Activated CD8-positive, alpha-beta memory T cell treated with anti-CD3 and anti-CD28 coated beads, Interleukin-2, amount 10 ng/mL, durations not matched to agents 7 days and 5 days (primary cell): ENCODE measurements at regions not wholly inside any gene's neighbourhood (a gene's known extent, or its start where the extent isn't known, plus 50 kb on each side); places are given as distances from the start of the nearest gene placed in this dataset.

Experiments used
- ATAC-seq: fragments of 150-1000 bp; cut with Tn5 transposase; one replicate; pipeline ENCODE4 v1.10.0; 2021; ENCODE audit warnings: moderate library complexity
- CTCF ChIA-PET: fragments of 350-600 bp; sonication (Branson Sonifier 250); formaldehyde crosslinking; loops from one replicate; lab custom pipeline; 2021; ENCODE audit warnings: antibody characterized with exemption; lab: Charles Lee
- DNase-seq: peaks from one replicate; pipeline ENCODE4 v3.0.0-alpha.2; 2020
- H3K27ac Mint-ChIP-seq: one replicate; pipeline ENCODE4 v1.8.0; 2021; ENCODE audit warnings: mild to moderate bottlenecking, mixed read lengths
- H3K27me3 Mint-ChIP-seq: one replicate; pipeline ENCODE4 v1.8.0; 2021; ENCODE audit warnings: mixed read lengths
- H3K36me3 Mint-ChIP-seq: one replicate; pipeline ENCODE4 v1.8.0; 2021; ENCODE audit warnings: mild to moderate bottlenecking, mixed read lengths
- H3K4me1 Mint-ChIP-seq: one replicate; pipeline ENCODE4 v1.8.0; 2021; ENCODE audit warnings: mixed read lengths
- H3K4me3 Mint-ChIP-seq: one replicate; pipeline ENCODE4 v1.8.0; 2021; ENCODE audit warnings: mild to moderate bottlenecking, moderate library complexity, mixed read lengths
- H3K9me3 Mint-ChIP-seq: one replicate; pipeline ENCODE4 v1.8.0; 2022; ENCODE audit warnings: low read depth, mixed read lengths

- Mint-ChIP-seq H3K9me3 (no peaks in the 10 kb centered on the region), H3K27ac (no peak overlapping the region), H3K27me3 (peaks cover 10% of the 10 kb centered on the region), H3K4me1 (no peaks in the 10 kb centered on the region), H3K36me3 (no peaks in the 10 kb centered on the region), H3K4me3 (no peak overlapping the region)
- CTCF ChIA-PET: no interaction called here
- no peak for ATAC-seq
- no peak for DNase-seq
Measured at GRCh38 chr1:112063781-112064728, 74.6 kb upstream of the KCND3 start.

GRCh38 chr1:112067989-112068388 is 78.5 kb upstream of the KCND3 start:
- Mint-ChIP-seq H3K36me3 (no peaks in the 10 kb centered on the region), H3K9me3 (no peaks in the 10 kb centered on the region), H3K4me3 (no peak overlapping the region), H3K27me3 (peaks cover 22% of the 10 kb centered on the region), H3K4me1 (no peaks in the 10 kb centered on the region), H3K27ac (no peak overlapping the region)
- DNase-seq: no peak
- no peak for ATAC-seq
- CTCF ChIA-PET: no interaction called here

- CTCF ChIA-PET: no interaction called here
- Mint-ChIP-seq H3K36me3 (no peaks in the 10 kb centered on the region), H3K4me1 (no peaks in the 10 kb centered on the region), H3K27me3 (peaks cover 12% of the 10 kb centered on the region), H3K27ac (no peak overlapping the region), H3K9me3 (no peaks in the 10 kb centered on the region), H3K4me3 (no peak overlapping the region)
- no peak for DNase-seq
- ATAC-seq: no peak
Measured at GRCh38 chr1:112070677-112071076, 81.2 kb upstream of the KCND3 start.

- ATAC-seq (no peak), DNase-seq (no peak)
- Mint-ChIP-seq H3K27ac (no peak overlapping the region), H3K36me3 (no peaks in the 10 kb centered on the region), H3K4me1 (no peaks in the 10 kb centered on the region), H3K27me3 (peaks cover 12% of the 10 kb centered on the region), H3K9me3 (no peaks in the 10 kb centered on the region), H3K4me3 (no peak overlapping the region)
- CTCF ChIA-PET: no interaction called here
Measured at GRCh38 chr1:112074711-112075110, 85.2 kb upstream of the KCND3 start.

- H3K4me1 Mint-ChIP-seq: no peaks in the 10 kb centered on the region
- no peak overlapping the region for H3K4me3 Mint-ChIP-seq
- no peaks in the 10 kb centered on the region for H3K36me3 Mint-ChIP-seq
- H3K9me3 Mint-ChIP-seq: no peaks in the 10 kb centered on the region
- H3K27ac Mint-ChIP-seq: no peak overlapping the region
- DNase-seq (no peak), ATAC-seq (no peak)
- CTCF ChIA-PET: no interaction called here
- H3K27me3 Mint-ChIP-seq: peaks cover 12% of the 10 kb centered on the region
Measured at GRCh38 chr1:112075566-112075965, 86.1 kb upstream of the KCND3 start.

GRCh38 chr1:112079446-112079845 is 90.0 kb upstream of the KCND3 start:
- ATAC-seq (no peak), DNase-seq (no peak)
- no peak overlapping the region for H3K4me3 Mint-ChIP-seq
- H3K36me3 Mint-ChIP-seq: no peaks in the 10 kb centered on the region
- H3K4me1 Mint-ChIP-seq: no peaks in the 10 kb centered on the region
- H3K27me3 Mint-ChIP-seq: no peaks in the 10 kb centered on the region
- CTCF ChIA-PET: no interaction called here
- H3K9me3 Mint-ChIP-seq: no peaks in the 10 kb centered on the region
- H3K27ac Mint-ChIP-seq: no peak overlapping the region

GRCh38 chr1:112083487-112083886 is 94.0 kb upstream of the KCND3 start:
- DNase-seq (no peak), ATAC-seq (no peak)
- CTCF ChIA-PET: no interaction called here
- H3K9me3 Mint-ChIP-seq: no peaks in the 10 kb centered on the region
- no peaks in the 10 kb centered on the region for H3K36me3 Mint-ChIP-seq
- H3K4me3 Mint-ChIP-seq: no peak overlapping the region
- H3K27me3 Mint-ChIP-seq: peaks cover 14% of the 10 kb centered on the region
- no peak overlapping the region for H3K27ac Mint-ChIP-seq
- no peaks in the 10 kb centered on the region for H3K4me1 Mint-ChIP-seq

- Mint-ChIP-seq H3K4me1 (no peaks in the 10 kb centered on the region), H3K4me3 (no peak overlapping the region), H3K9me3 (no peaks in the 10 kb centered on the region), H3K27ac (no peak overlapping the region), H3K36me3 (no peaks in the 10 kb centered on the region), H3K27me3 (peaks cover 33% of the 10 kb centered on the region)
- ATAC-seq: no peak
- CTCF ChIA-PET: interaction anchor here (0.9 kb wide), 2 partner anchors 11 to 24 kb away, joined by 3 read pairs; no protein-coding TSS in a partner anchor
- no peak for DNase-seq
Measured at GRCh38 chr1:112092656-112093371, 103.3 kb upstream of the KCND3 start.

- Mint-ChIP-seq H3K36me3 (no peaks in the 10 kb centered on the region), H3K4me3 (no peak overlapping the region), H3K27me3 (peaks cover 29% of the 10 kb centered on the region), H3K9me3 (no peaks in the 10 kb centered on the region), H3K27ac (no peak overlapping the region), H3K4me1 (no peaks in the 10 kb centered on the region)
- CTCF ChIA-PET: interaction anchor here (0.6 to 0.9 kb wide), 3 partner anchors 10 to 276 kb away, joined by 3 to 6 read pairs (median 3); no protein-coding TSS in a partner anchor
- DNase-seq: no peak
- ATAC-seq: no peak
Measured at GRCh38 chr1:112093372-112093694, 103.9 kb upstream of the KCND3 start.

GRCh38 chr1:112099979-112100378 is 110.5 kb upstream of the KCND3 start:
- Mint-ChIP-seq H3K4me3 (no peak overlapping the region), H3K4me1 (no peaks in the 10 kb centered on the region), H3K27me3 (peaks cover 2% of the 10 kb centered on the region), H3K36me3 (no peaks in the 10 kb centered on the region), H3K27ac (no peak overlapping the region), H3K9me3 (no peaks in the 10 kb centered on the region)
- CTCF ChIA-PET: no interaction called here
- ATAC-seq: no peak
- no peak for DNase-seq

GRCh38 chr1:112105557-112105956 is 116.1 kb upstream of the KCND3 start:
- Mint-ChIP-seq H3K36me3 (no peaks in the 10 kb centered on the region), H3K27me3 (peaks cover 18% of the 10 kb centered on the region), H3K4me3 (no peak overlapping the region), H3K4me1 (no peaks in the 10 kb centered on the region), H3K27ac (no peak overlapping the region), H3K9me3 (no peaks in the 10 kb centered on the region)
- CTCF ChIA-PET: no interaction called here
- ATAC-seq: no peak
- DNase-seq: no peak

- H3K4me3 Mint-ChIP-seq: no peak overlapping the region
- H3K27me3 Mint-ChIP-seq: peaks cover 26% of the 10 kb centered on the region
- DNase-seq: no peak
- CTCF ChIA-PET: no interaction called here
- ATAC-seq: no peak
- no peaks in the 10 kb centered on the region for H3K36me3 Mint-ChIP-seq
- H3K9me3 Mint-ChIP-seq: no peaks in the 10 kb centered on the region
- no peak overlapping the region for H3K27ac Mint-ChIP-seq
- H3K4me1 Mint-ChIP-seq: no peaks in the 10 kb centered on the region
Measured at GRCh38 chr1:112110031-112110430, 120.6 kb upstream of the KCND3 start.

GRCh38 chr1:112111734-112112133 is 122.3 kb upstream of the KCND3 start:
- Mint-ChIP-seq H3K27ac (no peak overlapping the region), H3K4me3 (no peak overlapping the region), H3K36me3 (no peaks in the 10 kb centered on the region), H3K4me1 (no peaks in the 10 kb centered on the region), H3K9me3 (no peaks in the 10 kb centered on the region), H3K27me3 (peaks cover 16% of the 10 kb centered on the region)
- ATAC-seq (no peak), DNase-seq (no peak)
- CTCF ChIA-PET: no interaction called here

- Mint-ChIP-seq H3K9me3 (no peaks in the 10 kb centered on the region), H3K36me3 (no peaks in the 10 kb centered on the region), H3K4me3 (no peak overlapping the region), H3K27ac (no peak overlapping the region), H3K4me1 (no peaks in the 10 kb centered on the region), H3K27me3 (peaks cover 11% of the 10 kb centered on the region)
- DNase-seq (no peak), ATAC-seq (no peak)
- CTCF ChIA-PET: no interaction called here
Measured at GRCh38 chr1:112114540-112114939, 125.1 kb upstream of the KCND3 start.
